ENCODE measurements at regions not wholly inside any gene's neighbourhood (a gene's known extent, or its start where the extent isn't known, plus 50 kb on each side); places are given as distances from the start of the nearest gene placed in this dataset.

GRCh38 chr1:166289309-166290050 lies 122.7 kb upstream of the FAM78B start:
- Histone ChIP-seq H3T11ph (ENCODE audit: low read length) (no peak overlapping the region), H3K4me1 (ENCODE audit: insufficient read depth, low read length) (no peaks in the 10 kb centered on the region), H2BK20ac (ENCODE audit: low read depth, low read length, poor library complexity, severe bottlenecking) (no peak overlapping the region), H2AK5ac (ENCODE audit: insufficient read length, low read length) (no peak overlapping the region), H2BK15ac (ENCODE audit: low read depth, low read length) (no peak overlapping the region), H2AFZ (ENCODE audit: low read length) (no peak overlapping the region), H2BK5ac (ENCODE audit: insufficient read length, low read length) (no peak overlapping the region), H3K14ac (ENCODE audit: insufficient read depth, low read length) (no peak overlapping the region), H2BK120ac (ENCODE audit: low read depth, low read length, poor library complexity, severe bottlenecking) (no peak overlapping the region), H4K8ac (replicated peaks; ENCODE audit: insufficient read length, low read depth, low read length) (no peak overlapping the region), H3K27me3 (ENCODE audit: insufficient read depth, low read length) (no peaks in the 10 kb centered on the region), H3K27ac (ENCODE audit: insufficient read length, low read depth, low read length) (no peak overlapping the region), H4K91ac (ENCODE audit: insufficient read length, low read depth, low read length) (no peak overlapping the region), H3K18ac (ENCODE audit: insufficient read length, low read depth, low read length) (no peak overlapping the region), H3K4ac (ENCODE audit: low read depth, low read length) (no peak overlapping the region), H3K23ac (ENCODE audit: insufficient read length, low read depth, low read length) (no peak overlapping the region), H3K56ac (ENCODE audit: insufficient read length, low read depth, low read length) (no peak overlapping the region), H4K20me1 (ENCODE audit: control insufficient read depth, insufficient read depth, insufficient read length) (no peaks in the 10 kb centered on the region), H3K79me1 (ENCODE audit: insufficient read depth, low read depth, low read length, poor library complexity, severe bottlenecking) (no peaks in the 10 kb centered on the region), H2BK12ac (ENCODE audit: insufficient read length, low read depth, low read length) (no peak overlapping the region), H3K9me3 (ENCODE audit: control insufficient read depth, low read depth, low read length) (no peaks in the 10 kb centered on the region), H4K5ac (ENCODE audit: insufficient read length, low read depth, low read length) (no peak overlapping the region), H3K9ac (ENCODE audit: extremely low read depth, insufficient read length, low read length) (no peak overlapping the region), H3K4me2 (ENCODE audit: insufficient read depth, insufficient read length, low read length) (no peak overlapping the region), H3K79me2 (ENCODE audit: insufficient read depth, low read length) (no peaks in the 10 kb centered on the region), H3K23me2 (ENCODE audit: insufficient read length, low read depth, low read length, poor library complexity, severe bottlenecking) (no peaks in the 10 kb centered on the region)
- no peaks in the 10 kb centered on the region; a peak in 1 of 7 replicates for H3K36me3 Mint-ChIP-seq (ENCODE audit: insufficient read depth in 1 of 3, low read depth in 3 of 3)
- DNase-seq: no peak
- TF ChIP-seq CTCF (conservative IDR thresholded peaks at IDR 0.05): no peak
- H3K4me1 Mint-ChIP-seq: no peaks in the 10 kb centered on the region
- H3K27ac Mint-ChIP-seq: no peak overlapping the region
- no peak overlapping the region for H3K4me3 Mint-ChIP-seq
- no peaks in the 10 kb centered on the region for H3K9me3 Mint-ChIP-seq
- H3K27me3 Mint-ChIP-seq (ENCODE audit: low read depth): peaks cover 4% of the 10 kb centered on the region; the same call in 1 of the 2 replicates
- no CpG with 5 or more reads among the region's 4 CpGs for WGBS (ENCODE audit: extremely low coverage, insufficient read length, low lambda C conversion rate)

Data from H9 (cell line).